Progenitor cell of endocrine pancreas (in vitro differentiated cells): ENCODE measurements at regions not wholly inside any gene's neighbourhood (a gene's known extent, or its start where the extent isn't known, plus 50 kb on each side); places are given as distances from the start of the nearest gene placed in this dataset.

ENCODE experiments used
- DNase-seq: peaks from one replicate; pipeline ENCODE4 v3.0.0; 2021; ENCODE audit warnings: low spot score; ENCODE audit not compliant: unreplicated experiment
- H3K27ac Mint-ChIP-seq: 2 replicates; pipeline ENCODE4 v1.8.0; 2021; ENCODE audit warnings: mild to moderate bottlenecking, moderate library complexity, mixed read lengths
- H3K27me3 Mint-ChIP-seq: 2 replicates; pipeline ENCODE4 v1.8.0; 2021; ENCODE audit warnings: mixed read lengths
- H3K36me3 Mint-ChIP-seq: 2 replicates; pipeline ENCODE4 v1.8.0; 2022; ENCODE audit warnings: mixed read lengths; ENCODE audit not compliant: insufficient read depth
- H3K4me1 Mint-ChIP-seq: 2 replicates; pipeline ENCODE4 v1.8.0; 2021; ENCODE audit warnings: low read depth, mixed read lengths
- H3K4me3 Mint-ChIP-seq: 2 replicates; pipeline ENCODE4 v1.8.0; 2021; ENCODE audit warnings: low read depth, mild to moderate bottlenecking, moderate library complexity, mixed read lengths
- H3K9me3 Mint-ChIP-seq: 2 replicates; pipeline ENCODE4 v1.8.0; 2021; ENCODE audit warnings: low read depth, mixed read lengths
- CTCF ChIP-seq: fragments of 200-600 bp; sonication (generic); IDR thresholded peaks from one replicate; pipeline ENCODE4 v1.5.0; 2021; ENCODE audit warnings: antibody characterized with exemption, mild to moderate bottlenecking; ENCODE audit not compliant: unreplicated experiment

- no peak for DNase-seq
- no peak for TF ChIP-seq CTCF
- H3K4me1 Mint-ChIP-seq: peaks cover 4% of the 10 kb centered on the region
- no peak overlapping the region for H3K27ac Mint-ChIP-seq
- H3K27me3 Mint-ChIP-seq: no peaks in the 10 kb centered on the region
- H3K36me3 Mint-ChIP-seq: no peaks in the 10 kb centered on the region
- no peak overlapping the region for H3K4me3 Mint-ChIP-seq
- no peaks in the 10 kb centered on the region for H3K9me3 Mint-ChIP-seq
Measured at GRCh38 chr10:105837951-105838350, 1196.9 kb downstream of the SORCS3 start.

- H3K27ac Mint-ChIP-seq: no peak overlapping the region
- no peaks in the 10 kb centered on the region for H3K9me3 Mint-ChIP-seq
- TF ChIP-seq CTCF: no peak
- H3K4me3 Mint-ChIP-seq: no peak overlapping the region
- no peaks in the 10 kb centered on the region for H3K27me3 Mint-ChIP-seq
- DNase-seq: no peak
- no peaks in the 10 kb centered on the region for H3K36me3 Mint-ChIP-seq
- peaks cover 4% of the 10 kb centered on the region for H3K4me1 Mint-ChIP-seq
Measured at GRCh38 chr10:105834261-105835059, 1193.4 kb downstream of the SORCS3 start.

- H3K27me3 Mint-ChIP-seq: no peaks in the 10 kb centered on the region
- H3K27ac Mint-ChIP-seq: no peak overlapping the region
- no peaks in the 10 kb centered on the region for H3K4me1 Mint-ChIP-seq
- no peak for TF ChIP-seq CTCF
- no peak for DNase-seq
- no peaks in the 10 kb centered on the region for H3K36me3 Mint-ChIP-seq
- peaks cover 4% of the 10 kb centered on the region for H3K9me3 Mint-ChIP-seq
- H3K4me3 Mint-ChIP-seq: no peak overlapping the region
Measured at GRCh38 chr10:105827133-105827532, 1186.0 kb downstream of the SORCS3 start.

- no peak for TF ChIP-seq CTCF
- DNase-seq: no peak
- H3K4me3 Mint-ChIP-seq: no peak overlapping the region
- H3K36me3 Mint-ChIP-seq: no peaks in the 10 kb centered on the region
- no peaks in the 10 kb centered on the region for H3K9me3 Mint-ChIP-seq
- H3K27me3 Mint-ChIP-seq: peaks cover 2% of the 10 kb centered on the region
- peak overlapping the region; percentile 18 for H3K27ac Mint-ChIP-seq
- H3K4me1 Mint-ChIP-seq: peaks cover 5% of the 10 kb centered on the region
Measured at GRCh38 chr10:105807935-105808587, 1167.0 kb downstream of the SORCS3 start.

GRCh38 chr10:105803206-105803605 lies 1162.1 kb downstream of the SORCS3 start:
- Mint-ChIP-seq H3K27ac (no peak overlapping the region), H3K36me3 (no peaks in the 10 kb centered on the region), H3K4me1 (peaks cover 5% of the 10 kb centered on the region), H3K9me3 (no peaks in the 10 kb centered on the region), H3K27me3 (no peaks in the 10 kb centered on the region), H3K4me3 (no peak overlapping the region)
- no peak for TF ChIP-seq CTCF
- no peak for DNase-seq
